HEK293 (cell line): ENCODE measurements at regions not wholly inside any gene's neighbourhood (a gene's known extent, or its start where the extent isn't known, plus 50 kb on each side); places are given as distances from the start of the nearest gene placed in this dataset.

Source experiments
- CTCF ChIA-PET: fragments of 350-600 bp; formaldehyde crosslinking; extraction: SDS; loops from one replicate; lab custom pipeline; 2021; ENCODE audit warnings: antibody characterized with exemption; lab: Yijun Ruan, JAX
- POLR2A ChIA-PET: fragments of 300-600 bp; formaldehyde crosslinking; extraction: SDS; loops from one replicate; lab custom pipeline; 2020; ENCODE audit warnings: antibody characterized with exemption, inconsistent platforms; lab: Yijun Ruan, JAX
- H3K27ac ChIP-seq: fragments of 200-500 bp; sonication (Bioruptor generic); 2 replicates; pipeline ENCODE4 v1.5.1; 2014; ENCODE audit warnings: low read depth, low read length, control low read depth, inconsistent platforms; ENCODE audit errors: extremely low read depth
- H3K36me3 ChIP-seq, 2 experiments: fragments of 200-500 bp in 1 of 2; sonication (Bioruptor generic) in 1 of 2; 1 replicate in 1 of 2; 2 replicates in 1 of 2; pipeline ENCODE4 v1.5.1; 2014 to 2017; ENCODE audit warnings: inconsistent platforms in 2 of 2, low read length in 2 of 2; ENCODE audit not compliant: control insufficient read depth in 2 of 2, insufficient read depth in 1 of 2
- H3K4me1 ChIP-seq: fragments of 200-500 bp; sonication (Bioruptor generic); 2 replicates; pipeline ENCODE4 v1.5.1; 2014; ENCODE audit warnings: mild to moderate bottlenecking, low read length, inconsistent platforms; ENCODE audit not compliant: control insufficient read depth, insufficient read depth
- H3K4me3 ChIP-seq: 2 replicates; pipeline ENCODE4 v1.5.1; 2011; ENCODE audit warnings: low read depth, mild to moderate bottlenecking, control low read depth, low read length, moderate library complexity
- H3K9me3 ChIP-seq: fragments of 200-500 bp; sonication (Bioruptor generic); 2 replicates; pipeline ENCODE4 v1.5.1; 2014; ENCODE audit warnings: low read depth, low read length, inconsistent platforms; ENCODE audit not compliant: control insufficient read depth, insufficient read depth
- BCL11B ChIP-seq: fragments of 450-650 bp; formaldehyde crosslinking; IDR thresholded peaks from 2 replicates; pipeline ENCODE4 v1.5.1; 2016; ENCODE audit warnings: low read depth, missing biosample characterization, missing genetic modification characterization
- IKZF3 ChIP-seq: fragments of 450-650 bp; IDR thresholded peaks from 2 replicates; pipeline ENCODE4 v1.5.0; 2018; ENCODE audit warnings: missing biosample characterization, mild to moderate bottlenecking, missing genetic modification characterization, moderate library complexity
- REPIN1 ChIP-seq: fragments of 450-650 bp; formaldehyde crosslinking; IDR thresholded peaks from 2 replicates; pipeline ENCODE4 v1.5.1; 2017; ENCODE audit warnings: missing biosample characterization, missing genetic modification characterization, low read depth
- SALL2 ChIP-seq: fragments of 450-650 bp; formaldehyde crosslinking; IDR thresholded peaks from 2 replicates; pipeline ENCODE4 v1.5.0; 2017; ENCODE audit warnings: missing biosample characterization, mild to moderate bottlenecking, missing genetic modification characterization, borderline replicate concordance
- TCF7L2 ChIP-seq: IDR thresholded peaks from 2 replicates; pipeline ENCODE4 v1.6.1; 2011; ENCODE audit warnings: low read depth, mild to moderate bottlenecking, inconsistent platforms, low read length, moderate library complexity, borderline replicate concordance
- ZFHX2 ChIP-seq: fragments of 450-650 bp; formaldehyde crosslinking; conservative IDR thresholded peaks from 2 replicates; pipeline ENCODE4 v1.5.1; 2016; ENCODE audit warnings: missing biosample characterization, missing genetic modification characterization
- ZNF121 ChIP-seq: fragments of 450-650 bp; formaldehyde crosslinking; IDR thresholded peaks from 2 replicates; pipeline ENCODE4 v1.5.1; 2016; ENCODE audit warnings: missing biosample characterization, missing genetic modification characterization
- ZNF155 ChIP-seq: fragments of 450-650 bp; formaldehyde crosslinking; IDR thresholded peaks from 2 replicates; pipeline ENCODE4 v1.5.1; 2016; ENCODE audit warnings: missing biosample characterization, missing genetic modification characterization
- ZNF18 ChIP-seq: fragments of 450-650 bp; formaldehyde crosslinking; IDR thresholded peaks from 2 replicates; pipeline ENCODE4 v1.5.1; 2016; ENCODE audit warnings: missing biosample characterization, missing genetic modification characterization
- ZNF211 ChIP-seq: fragments of 450-650 bp; formaldehyde crosslinking; IDR thresholded peaks from 2 replicates; pipeline ENCODE4 v1.5.1; 2016; ENCODE audit warnings: low read depth, missing biosample characterization, missing genetic modification characterization
- ZNF24 ChIP-seq: fragments of 450-650 bp; formaldehyde crosslinking; IDR thresholded peaks from 2 replicates; pipeline ENCODE4 v1.5.1; 2016; ENCODE audit warnings: missing biosample characterization, missing genetic modification characterization
- ZNF248 ChIP-seq: fragments of 450-650 bp; formaldehyde crosslinking; IDR thresholded peaks from 2 replicates; pipeline ENCODE4 v1.5.1; 2017; ENCODE audit warnings: missing biosample characterization, missing genetic modification characterization
- ZNF324 ChIP-seq: fragments of 450-650 bp; formaldehyde crosslinking; IDR thresholded peaks from 2 replicates; pipeline ENCODE4 v1.5.1; 2016; ENCODE audit warnings: missing biosample characterization, missing genetic modification characterization
- ZNF335 ChIP-seq: fragments of 450-650 bp; formaldehyde crosslinking; conservative IDR thresholded peaks from 2 replicates; pipeline ENCODE4 v1.5.1; 2016; ENCODE audit warnings: missing biosample characterization, missing genetic modification characterization
- ZNF341 ChIP-seq: fragments of 450-650 bp; formaldehyde crosslinking; IDR thresholded peaks from 2 replicates; pipeline ENCODE4; 2016; ENCODE audit warnings: low read depth, missing biosample characterization, missing genetic modification characterization
- ZNF362 ChIP-seq: fragments of 450-650 bp; formaldehyde crosslinking; IDR thresholded peaks from 2 replicates; pipeline ENCODE4 v1.5.1; 2016; ENCODE audit warnings: missing biosample characterization, missing genetic modification characterization
- ZNF48 ChIP-seq: fragments of 450-650 bp; formaldehyde crosslinking; IDR thresholded peaks from 2 replicates; pipeline ENCODE4 v1.5.1; 2016; ENCODE audit warnings: missing biosample characterization, missing genetic modification characterization
- ZNF558 ChIP-seq: fragments of 450-650 bp; formaldehyde crosslinking; IDR thresholded peaks from 2 replicates; pipeline ENCODE4 v1.5.1; 2016; ENCODE audit warnings: missing biosample characterization, missing genetic modification characterization
- ZNF596 ChIP-seq: fragments of 450-650 bp; IDR thresholded peaks from 2 replicates; pipeline ENCODE4 v1.5.0; 2018; ENCODE audit warnings: missing biosample characterization, mild to moderate bottlenecking, missing genetic modification characterization, moderate library complexity
- ZNF654 ChIP-seq: fragments of 450-650 bp; formaldehyde crosslinking; IDR thresholded peaks from 2 replicates; pipeline ENCODE4 v1.5.1; 2016; ENCODE audit warnings: low read depth, missing biosample characterization, missing genetic modification characterization
- ZNF792 ChIP-seq: fragments of 450-650 bp; formaldehyde crosslinking; IDR thresholded peaks from 2 replicates; pipeline ENCODE4 v1.5.1; 2016; ENCODE audit warnings: missing biosample characterization, missing genetic modification characterization
- ZNF843 ChIP-seq: fragments of 450-650 bp; formaldehyde crosslinking; IDR thresholded peaks from 2 replicates; pipeline ENCODE4 v1.5.1; 2016; ENCODE audit warnings: missing biosample characterization, missing genetic modification characterization
- ZXDB ChIP-seq: fragments of 450-650 bp; formaldehyde crosslinking; IDR thresholded peaks from 2 replicates; pipeline ENCODE4 v1.5.1; 2016; ENCODE audit warnings: missing biosample characterization, missing genetic modification characterization

- no peak for TF ChIP-seq ZNF362 (tag by site-specific recombination)
- TF ChIP-seq ZNF324: no peak
- TF ChIP-seq, all 188 proteins: peak for 0
Measured at GRCh38 chr15:98281130-98281529, 320.6 kb downstream of the ARRDC4 start (continued).

- ChIA-PET POLR2A (no interaction called here), CTCF (interaction anchor here (0.6 to 1.1 kb wide), 2 partner anchors 9 to 1876 kb away, joined by 3 read pairs; no protein-coding TSS in a partner anchor)
- TF ChIP-seq ZNF596 (tag by site-specific recombination): no peak
- TF ChIP-seq ZNF211: no peak
- no peak for TF ChIP-seq ZXDB (tag by site-specific recombination)
- TF ChIP-seq SALL2 (tag by site-specific recombination): no peak
- no peak for TF ChIP-seq IKZF3 (tag by site-specific recombination)
Measured at GRCh38 chr15:98282656-98283332, 322.3 kb downstream of the ARRDC4 start.

GRCh38 chr15:98286200-98286599 lies 325.7 kb downstream of the ARRDC4 start:
- peaks cover 6% of the 10 kb centered on the region for H3K4me1 ChIP-seq
- no peak overlapping the region for H3K27ac ChIP-seq
- ChIA-PET CTCF (interaction anchor here (0.6 to 1.5 kb wide), 3 partner anchors 17 to 288 kb away, joined by 3 to 4 read pairs (median 4); no protein-coding TSS in a partner anchor), POLR2A (no interaction called here)
- no peaks in the 10 kb centered on the region for H3K9me3 ChIP-seq
- no peak for TF ChIP-seq REPIN1 (tag by site-specific recombination)
- TF ChIP-seq ZNF792: no peak
- TF ChIP-seq TCF7L2: no peak
- no peak for TF ChIP-seq ZNF843 (tag by site-specific recombination)
- TF ChIP-seq ZNF48 (tag by site-specific recombination): no peak
- TF ChIP-seq ZNF24 (tag by site-specific recombination): no peak
- no peak for TF ChIP-seq ZNF121 (tag by site-specific recombination)
- TF ChIP-seq ZFHX2 (tag by site-specific recombination): no peak
- no peak for TF ChIP-seq ZNF654 (tag by site-specific recombination)
- no peak for TF ChIP-seq BCL11B
- no peak for TF ChIP-seq ZNF558 (tag by site-specific recombination)
- no peak for TF ChIP-seq ZNF335 (tag by site-specific recombination)
- TF ChIP-seq ZNF155 (tag by site-specific recombination): no peak
- TF ChIP-seq ZNF18 (tag by site-specific recombination): no peak
- no peak for TF ChIP-seq ZNF248 (tag by site-specific recombination)
- TF ChIP-seq ZNF341 (tag by site-specific recombination): no peak
- H3K4me3 ChIP-seq: no peak overlapping the region
- H3K36me3 ChIP-seq: no peaks in the 10 kb centered on the region

More at GRCh38 chr15:98282656-98283332, 322.3 kb downstream of the ARRDC4 start:
- Histone ChIP-seq H3K9me3 (no peaks in the 10 kb centered on the region), H3K27ac (no peak overlapping the region), H3K4me1 (no peaks in the 10 kb centered on the region; the same call in 1 of the 2 replicates), H3K4me3 (no peak overlapping the region), H3K36me3 (no peaks in the 10 kb centered on the region)
